DOHH2 (cell line): ENCODE measurements at regions not wholly inside any gene's neighbourhood (a gene's known extent, or its start where the extent isn't known, plus 50 kb on each side); places are given as distances from the start of the nearest gene placed in this dataset.
"Not testable (repeated sequence)": the region's sequence is repeated elsewhere in the genome, so short reads cannot be mapped to it uniquely, and the experiment has no call there.

Experiments
- H3F3A ChIP-seq: fragments of 200-600 bp; sonication (generic), shearing (Covaris generic); 2 replicates; pipeline ENCODE4 v1.6.0; 2016; ENCODE audit warnings: antibody characterized with exemption, mild to moderate bottlenecking; ENCODE audit not compliant: control insufficient read depth, insufficient read depth
- H3K27ac ChIP-seq: fragments of 200-600 bp; sonication (generic); 2 replicates; pipeline ENCODE4 v1.5.1; 2014; ENCODE audit warnings: low read depth, mild to moderate bottlenecking, low read length, moderate library complexity
- H3K27me3 ChIP-seq: fragments of 200-600 bp; sonication (generic); 2 replicates; pipeline ENCODE4 v1.6.1; 2014; ENCODE audit warnings: mild to moderate bottlenecking, low read length, mixed read lengths; ENCODE audit not compliant: control insufficient read depth
- H3K36me3 ChIP-seq: fragments of 200-600 bp; sonication (generic); 2 replicates; pipeline ENCODE4 v1.6.1; 2014; ENCODE audit warnings: mild to moderate bottlenecking, low read length, moderate library complexity, mixed read lengths; ENCODE audit not compliant: control insufficient read depth
- H3K4me1 ChIP-seq: fragments of 200-600 bp; sonication (generic); 2 replicates; pipeline ENCODE4 v1.6.1; 2014; ENCODE audit warnings: mild to moderate bottlenecking, low read length, mixed read lengths; ENCODE audit not compliant: control insufficient read depth
- H3K4me2 ChIP-seq: fragments of 200-600 bp; sonication (generic); 2 replicates; pipeline ENCODE4 v1.6.0; 2014; ENCODE audit warnings: mild to moderate bottlenecking, low read length, moderate library complexity
- H3K4me3 ChIP-seq: fragments of 200-600 bp; sonication (generic); 2 replicates; pipeline ENCODE4 v1.5.1; 2014; ENCODE audit warnings: mild to moderate bottlenecking, low read length, mixed read lengths
- H3K79me2 ChIP-seq: fragments of 200-600 bp; sonication (generic); 2 replicates; pipeline ENCODE4 v1.6.1; 2014; ENCODE audit warnings: mild to moderate bottlenecking, low read length, mixed read lengths; ENCODE audit not compliant: control insufficient read depth
- H3K9me2 ChIP-seq: fragments of 200-600 bp; sonication (generic); replicated peaks from 2 replicates; pipeline ENCODE4 v1.6.1; 2014; ENCODE audit warnings: mild to moderate bottlenecking, low read length, mixed read lengths; ENCODE audit not compliant: control insufficient read depth
- H3K9me3 ChIP-seq: fragments of 200-600 bp; sonication (generic); 2 replicates; pipeline ENCODE4 v1.6.1; 2014; ENCODE audit warnings: antibody characterized with exemption, low read length, mixed read lengths; ENCODE audit not compliant: control insufficient read depth, insufficient read depth
- H4K20me1 ChIP-seq: fragments of 200-600 bp; sonication (generic); 2 replicates; pipeline ENCODE4 v1.6.0; 2014; ENCODE audit warnings: low read depth, mild to moderate bottlenecking, antibody characterized with exemption, low read length, moderate library complexity; ENCODE audit not compliant: control insufficient read depth, insufficient read depth
- CTCF ChIP-seq: fragments of 200-600 bp; sonication (generic); IDR thresholded peaks from one replicate; pipeline ENCODE4 v1.5.1; 2014; ENCODE audit warnings: antibody characterized with exemption, mild to moderate bottlenecking, low read depth, low read length; ENCODE audit not compliant: poor library complexity, severe bottlenecking
- EZH2phosphoT487 ChIP-seq: fragments of 200-600 bp; sonication (generic); IDR thresholded peaks from 2 replicates; pipeline ENCODE4 v1.6.1; 2017; ENCODE audit warnings: borderline replicate concordance, mild to moderate bottlenecking, antibody characterized with exemption, low read length, moderate library complexity, mixed read lengths

- no peaks in the 10 kb centered on the region for H3K9me3 ChIP-seq
- no peaks in the 10 kb centered on the region for H3K27me3 ChIP-seq
- no peaks in the 10 kb centered on the region for H4K20me1 ChIP-seq
- H3K4me1 ChIP-seq: no peaks in the 10 kb centered on the region
- no peaks in the 10 kb centered on the region for H3K79me2 ChIP-seq
- no peak for TF ChIP-seq CTCF
- TF ChIP-seq EZH2phosphoT487: no peak
- no peaks in the 10 kb centered on the region for H3K9me2 ChIP-seq
- no peak overlapping the region for H3K4me3 ChIP-seq
- no peak overlapping the region for H3K4me2 ChIP-seq
- no peaks in the 10 kb centered on the region for H3F3A ChIP-seq
- no peaks in the 10 kb centered on the region for H3K36me3 ChIP-seq
- H3K27ac ChIP-seq: no peak overlapping the region
Measured at GRCh38 chr5:98368141-98368540, 405.3 kb upstream of the RGMB start.

DNA sequence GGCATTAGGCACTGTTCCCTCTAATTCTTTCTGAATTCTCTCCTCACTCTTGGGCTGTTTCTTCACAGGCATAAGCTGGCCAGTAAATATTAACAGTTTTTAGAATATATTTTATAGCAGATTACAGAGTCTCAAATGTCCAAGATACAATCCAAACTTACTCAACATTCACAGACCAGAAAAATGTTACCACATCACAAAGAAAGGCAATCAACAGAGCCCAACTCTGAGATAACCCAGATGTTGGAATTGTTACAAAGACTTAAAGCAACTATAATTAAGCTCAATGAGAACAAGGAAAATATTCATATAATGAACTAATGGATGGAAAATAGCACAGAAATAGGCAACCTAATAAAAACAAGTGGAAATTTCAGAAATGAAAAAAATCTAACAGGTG is 401.1 kb upstream of the RGMB start:
- H3F3A ChIP-seq: no peaks in the 10 kb centered on the region
- H3K27ac ChIP-seq: no peak overlapping the region
- H3K9me3 ChIP-seq: no peaks in the 10 kb centered on the region
- H3K36me3 ChIP-seq: no peaks in the 10 kb centered on the region
- no peaks in the 10 kb centered on the region for H3K79me2 ChIP-seq
- no peak for TF ChIP-seq CTCF
- no peak for TF ChIP-seq EZH2phosphoT487
- no peak overlapping the region for H3K4me3 ChIP-seq
- no peaks in the 10 kb centered on the region for H3K9me2 ChIP-seq
- H4K20me1 ChIP-seq: no peaks in the 10 kb centered on the region
- no peaks in the 10 kb centered on the region for H3K4me1 ChIP-seq
- no peaks in the 10 kb centered on the region for H3K27me3 ChIP-seq
- no peak overlapping the region for H3K4me2 ChIP-seq

DNA sequence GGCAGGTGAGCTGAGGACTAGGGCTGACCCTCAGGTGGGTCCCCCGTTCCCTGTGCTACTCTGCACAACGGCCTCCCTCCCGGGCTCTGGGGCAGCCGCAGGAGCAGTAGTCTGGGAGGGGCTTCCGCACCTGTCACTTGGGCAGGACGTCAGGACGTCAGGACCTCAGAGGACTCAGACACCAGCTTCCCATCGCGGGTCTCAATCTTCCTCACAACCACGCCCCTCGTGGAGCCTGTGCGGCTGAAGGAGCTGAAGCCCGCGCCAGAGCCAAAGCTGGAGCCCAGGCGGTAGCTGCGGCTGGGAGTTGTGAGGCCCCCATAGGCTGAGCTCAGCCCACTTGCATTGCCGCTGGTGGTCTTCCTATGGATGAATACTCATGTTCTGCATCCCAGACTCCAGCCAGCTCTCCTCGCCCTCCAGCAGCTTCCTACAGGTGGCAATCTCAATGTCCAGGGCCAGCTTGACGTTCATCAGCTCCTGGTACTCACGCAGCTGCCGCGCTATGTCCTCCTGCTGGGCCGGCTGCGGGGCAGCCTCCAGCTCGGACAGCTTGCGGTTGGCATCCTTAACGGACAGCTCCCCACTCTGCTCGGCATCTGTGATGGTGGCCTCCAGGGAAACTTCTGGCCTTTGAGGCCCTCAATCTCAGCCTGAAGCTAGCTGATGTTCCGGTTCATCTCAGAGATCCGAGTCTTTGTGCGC is 381.4 kb upstream of the RGMB start:
- no peaks in the 10 kb centered on the region for H3K79me2 ChIP-seq
- no peaks in the 10 kb centered on the region for H3F3A ChIP-seq
- H3K9me3 ChIP-seq: no peaks in the 10 kb centered on the region
- no peaks in the 10 kb centered on the region for H3K27me3 ChIP-seq
- no peak overlapping the region for H3K4me2 ChIP-seq
- no peaks in the 10 kb centered on the region for H3K4me1 ChIP-seq
- no peak for TF ChIP-seq EZH2phosphoT487
- no peak for TF ChIP-seq CTCF
- no peaks in the 10 kb centered on the region for H3K36me3 ChIP-seq
- no peak overlapping the region for H3K4me3 ChIP-seq
- no peak overlapping the region for H3K27ac ChIP-seq
- H4K20me1 ChIP-seq: no peaks in the 10 kb centered on the region
- H3K9me2 ChIP-seq: no peaks in the 10 kb centered on the region

GRCh38 chr5:98393205-98393604 is 380.3 kb upstream of the RGMB start:
- H3K79me2 ChIP-seq, H3K4me1 ChIP-seq, H3K9me2 ChIP-seq, H3K4me3 ChIP-seq, H3K36me3 ChIP-seq, H3K9me3 ChIP-seq, H3K4me2 ChIP-seq, H3K27me3 ChIP-seq, H3F3A ChIP-seq, H3K27ac ChIP-seq, H4K20me1 ChIP-seq: not testable (repeated sequence)
